Skeletal muscle tissue (tissue), 3 donors: ENCODE measurements at regions not wholly inside any gene's neighbourhood (a gene's known extent, or its start where the extent isn't known, plus 50 kb on each side); places are given as distances from the start of the nearest gene placed in this dataset.
"Not testable (repeated sequence)": the region's sequence is repeated elsewhere in the genome, so short reads cannot be mapped to it uniquely, and the experiment has no call there.

Experiments used
- H3K27ac ChIP-seq: one replicate; pipeline ENCODE4 v1.7.0; 2013; ENCODE audit warnings: mild to moderate bottlenecking, low read depth, low read length, inconsistent platforms
- H3K27me3 ChIP-seq, 3 donors: one replicate each; pipeline ENCODE4 v1.7.0; 2013; ENCODE audit warnings: low read length in 3 of 3; ENCODE audit not compliant: control insufficient read depth in 3 of 3, insufficient read depth in 3 of 3
- H3K36me3 ChIP-seq, 3 donors: one replicate each; pipeline ENCODE4 v1.7.0; 2013; ENCODE audit warnings: low read length in 3 of 3; ENCODE audit not compliant: control insufficient read depth in 3 of 3, insufficient read depth in 3 of 3
- H3K4me1 ChIP-seq, 3 donors: one replicate each; pipeline ENCODE4 v1.7.0; 2013; ENCODE audit warnings: low read length in 3 of 3, mild to moderate bottlenecking in 3 of 3; ENCODE audit not compliant: control insufficient read depth in 3 of 3, insufficient read depth in 3 of 3
- H3K4me3 ChIP-seq, 3 donors: one replicate each; pipeline ENCODE4 v1.7.0; 2013; ENCODE audit warnings: low read length in 3 of 3
- H3K9ac ChIP-seq, 3 donors: one replicate each; pipeline ENCODE4 v1.7.0; 2013; ENCODE audit warnings: low read length in 3 of 3, mild to moderate bottlenecking in 3 of 3, moderate library complexity in 2 of 3, low read depth in 1 of 3
- H3K9me3 ChIP-seq, 3 donors: one replicate each; pipeline ENCODE4 v1.7.0; 2013; ENCODE audit warnings: low read length in 3 of 3; ENCODE audit not compliant: control insufficient read depth in 3 of 3
- donor health status: Osteomylitis.

GRCh38 chr5:38673671-38674071 lies 117.2 kb upstream of the LIFR start:
- Histone ChIP-seq H3K27me3 (no peaks in the 10 kb centered on the region), H3K9me3 (peaks cover 0 to 3% (median 0%) of the 10 kb centered on the region in 3 donors), H3K9ac (no peak overlapping the region), H3K4me3 (no peak overlapping the region), H3K27ac (no peak overlapping the region), H3K36me3 (no peaks in the 10 kb centered on the region), H3K4me1 (no peaks in the 10 kb centered on the region)

DNA sequence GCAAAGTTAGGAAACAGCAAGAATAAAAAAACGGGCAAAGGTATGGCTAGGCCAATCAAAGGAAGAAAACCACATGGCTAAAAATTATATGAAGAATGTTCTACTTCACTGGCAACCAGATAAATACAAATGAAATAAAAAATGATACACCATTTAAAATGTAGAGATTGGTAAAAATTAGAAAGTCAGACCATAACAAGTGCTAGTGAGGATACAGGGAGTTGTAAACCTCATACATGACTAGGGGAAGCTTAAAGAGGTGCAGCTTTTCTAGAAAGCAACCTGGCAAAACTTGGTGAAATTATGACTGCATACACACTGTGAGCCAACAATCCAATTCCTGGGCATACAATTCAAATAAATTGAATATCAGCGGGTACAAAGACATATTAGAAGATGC lies 119.0 kb upstream of the LIFR start:
- H3K27me3 ChIP-seq: no peaks in the 10 kb centered on the region
- H3K9ac ChIP-seq: no peak overlapping the region
- no peaks in the 10 kb centered on the region for H3K4me1 ChIP-seq
- H3K27ac ChIP-seq: no peak overlapping the region
- no peaks in the 10 kb centered on the region for H3K36me3 ChIP-seq
- peaks cover 0 to 3% (median 0%) of the 10 kb centered on the region in 3 donors for H3K9me3 ChIP-seq
- H3K4me3 ChIP-seq: no peak overlapping the region

GRCh38 chr5:38677636-38678035 lies 121.2 kb upstream of the LIFR start:
- Histone ChIP-seq H3K27ac (no peak overlapping the region), H3K4me1 (no peaks in the 10 kb centered on the region), H3K9me3 (peaks cover 0 to 3% (median 0%) of the 10 kb centered on the region in 3 donors), H3K27me3 (no peaks in the 10 kb centered on the region), H3K4me3 (no peak overlapping the region), H3K9ac (no peak overlapping the region), H3K36me3 (no peaks in the 10 kb centered on the region)

DNA sequence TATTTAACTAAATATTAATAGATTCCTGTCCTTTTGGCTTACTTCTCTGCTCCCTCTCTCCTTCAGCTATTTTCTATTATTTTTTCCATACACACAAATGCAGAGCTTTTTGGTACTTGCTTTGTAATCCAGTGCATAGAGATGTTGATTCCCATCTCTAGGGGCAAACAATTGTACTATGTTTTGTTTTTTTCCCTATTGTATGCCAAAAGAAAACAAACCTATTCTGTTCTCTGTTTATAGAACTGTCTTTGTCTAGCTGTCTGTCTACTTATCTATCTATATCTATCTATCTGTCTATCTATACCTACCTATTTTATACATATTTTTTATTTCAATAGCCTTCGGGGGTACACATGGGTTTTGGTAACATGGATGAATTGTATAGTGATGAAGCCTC lies 121.6 kb upstream of the LIFR start:
- H3K9me3 ChIP-seq: peaks cover 0 to 3% (median 0%) of the 10 kb centered on the region in 3 donors
- H3K36me3 ChIP-seq: no peaks in the 10 kb centered on the region
- H3K9ac ChIP-seq: no peak overlapping the region
- no peak overlapping the region for H3K4me3 ChIP-seq
- H3K27ac ChIP-seq: no peak overlapping the region
- H3K27me3 ChIP-seq: no peaks in the 10 kb centered on the region
- no peaks in the 10 kb centered on the region for H3K4me1 ChIP-seq

DNA sequence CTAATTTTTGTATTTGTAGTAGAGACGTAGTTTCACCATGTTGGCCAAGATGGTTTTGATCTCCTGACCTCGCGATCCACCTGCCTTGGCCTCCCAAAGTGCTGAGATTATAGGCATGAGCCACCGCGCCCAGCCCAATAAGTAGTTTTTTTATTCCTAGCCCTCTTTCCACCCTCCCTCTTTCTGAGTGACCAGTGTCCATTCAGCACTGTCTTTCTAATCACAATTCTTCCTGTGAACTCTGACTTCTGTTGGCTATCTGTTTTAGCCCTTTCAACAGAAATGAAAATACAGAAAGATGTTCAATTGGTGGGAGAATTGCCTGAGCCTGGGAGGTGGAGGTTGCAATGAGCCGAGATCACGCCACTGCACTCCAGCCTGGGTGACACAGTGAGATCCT lies 122.3 kb upstream of the LIFR start:
- H3K4me3 ChIP-seq, H3K27me3 ChIP-seq, H3K9me3 ChIP-seq, H3K36me3 ChIP-seq, H3K9ac ChIP-seq, H3K4me1 ChIP-seq, H3K27ac ChIP-seq: not testable (repeated sequence)

GRCh38 chr5:38680094-38680825 lies 123.8 kb upstream of the LIFR start:
- Histone ChIP-seq H3K9me3 (peaks cover 0 to 3% (median 0%) of the 10 kb centered on the region in 3 donors), H3K27ac (no peak overlapping the region), H3K27me3 (no peaks in the 10 kb centered on the region), H3K4me1 (no peaks in the 10 kb centered on the region), H3K36me3 (no peaks in the 10 kb centered on the region), H3K9ac (no peak overlapping the region), H3K4me3 (no peak overlapping the region)

DNA sequence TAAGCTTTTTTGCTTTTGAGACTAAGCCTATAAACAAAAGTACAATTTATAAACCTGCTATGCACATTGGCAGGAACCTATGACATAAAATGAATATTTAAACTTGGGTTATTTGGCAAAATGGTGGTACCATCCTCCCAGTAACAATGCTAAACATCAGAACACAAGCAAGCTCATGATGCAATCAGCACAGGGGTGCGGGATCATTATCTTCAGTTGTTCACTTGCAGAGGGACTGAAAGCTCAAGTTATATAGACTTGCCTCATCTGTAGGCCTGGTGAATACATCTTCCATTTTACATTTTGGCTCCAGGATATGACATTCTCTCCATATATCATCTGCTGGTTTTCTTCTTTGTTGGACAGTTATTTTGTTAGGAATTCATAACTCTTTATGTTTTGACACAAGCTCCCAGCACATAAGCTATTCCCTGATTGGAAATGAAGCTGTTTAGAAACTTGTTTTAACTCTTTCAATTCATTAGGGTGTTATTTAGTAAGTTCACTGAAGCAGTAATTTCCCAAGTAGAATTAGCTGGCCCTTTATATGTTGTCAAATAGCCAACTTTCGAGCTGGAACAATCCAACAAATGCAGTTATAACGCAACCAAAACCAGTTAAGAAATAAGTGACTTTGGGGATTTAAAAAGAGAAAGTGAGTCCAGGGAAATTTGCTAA lies 124.7 kb upstream of the LIFR start:
- Histone ChIP-seq H3K27ac (no peak overlapping the region), H3K27me3 (no peaks in the 10 kb centered on the region)

DNA sequence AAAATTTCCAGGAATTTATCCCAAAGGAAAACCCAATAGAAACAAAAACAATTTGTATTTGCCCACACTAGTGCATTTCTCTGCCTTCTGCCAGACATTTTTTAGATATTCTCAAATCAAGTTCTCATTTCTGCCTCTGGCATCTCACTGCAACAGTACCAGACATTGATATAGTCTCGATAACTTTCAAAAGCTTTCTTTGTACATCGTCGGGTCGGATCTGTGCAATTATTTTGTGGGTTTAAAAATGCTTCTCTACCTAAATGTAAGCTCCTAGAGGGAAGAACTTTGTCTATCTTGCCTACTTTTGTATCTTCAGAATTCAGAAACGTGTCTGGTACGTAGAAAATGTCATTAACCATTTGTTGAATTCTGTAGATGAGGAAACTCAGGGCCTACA lies 125.5 kb upstream of the LIFR start:
- H3K27me3 ChIP-seq: no peaks in the 10 kb centered on the region
- no peaks in the 10 kb centered on the region for H3K36me3 ChIP-seq
- no peak overlapping the region for H3K27ac ChIP-seq
- no peak overlapping the region for H3K9ac ChIP-seq
- H3K4me3 ChIP-seq: no peak overlapping the region
- H3K9me3 ChIP-seq: no peaks in the 10 kb centered on the region
- no peaks in the 10 kb centered on the region for H3K4me1 ChIP-seq

More for the DNA sequence above, 124.7 kb upstream of the LIFR start:
- Histone ChIP-seq H3K4me3 (no peak overlapping the region), H3K4me1 (no peaks in the 10 kb centered on the region), H3K9ac (no peak overlapping the region), H3K9me3 (no peaks in the 10 kb centered on the region), H3K36me3 (no peaks in the 10 kb centered on the region)

GRCh38 chr5:38686658-38687057 lies 130.2 kb upstream of the LIFR start:
- Histone ChIP-seq H3K4me3 (no peak overlapping the region), H3K9me3 (no peaks in the 10 kb centered on the region)

GRCh38 chr5:38692346-38692745 lies 135.9 kb upstream of the LIFR start:
- Histone ChIP-seq H3K36me3 (no peaks in the 10 kb centered on the region), H3K4me1 (no peaks in the 10 kb centered on the region), H3K4me3 (no peak overlapping the region), H3K9ac (no peak overlapping the region), H3K27ac (no peak overlapping the region), H3K9me3 (no peaks in the 10 kb centered on the region), H3K27me3 (no peaks in the 10 kb centered on the region)

More at GRCh38 chr5:38686658-38687057, 130.2 kb upstream of the LIFR start:
- H3K27ac ChIP-seq: no peak overlapping the region
- no peaks in the 10 kb centered on the region for H3K27me3 ChIP-seq
- H3K9ac ChIP-seq: no peak overlapping the region
- no peaks in the 10 kb centered on the region for H3K4me1 ChIP-seq
- no peaks in the 10 kb centered on the region for H3K36me3 ChIP-seq
